Left kidney (tissue), 1 donor: ENCODE measurements at regions not wholly inside any gene's neighbourhood (a gene's known extent, or its start where the extent isn't known, plus 50 kb on each side); places are given as distances from the start of the nearest gene placed in this dataset.
"Not testable (repeated sequence)": the region's sequence is repeated elsewhere in the genome, so short reads cannot be mapped to it uniquely, and the experiment has no call there.

ENCODE experiments used
- DNase-seq: peaks from one replicate; pipeline ENCODE4 v3.0.0-alpha.2; 2013

- no peak for DNase-seq
These were observed 82.0 kb upstream of the PCAT7 start for GRCh38 chr9:94472806-94473360.

DNA sequence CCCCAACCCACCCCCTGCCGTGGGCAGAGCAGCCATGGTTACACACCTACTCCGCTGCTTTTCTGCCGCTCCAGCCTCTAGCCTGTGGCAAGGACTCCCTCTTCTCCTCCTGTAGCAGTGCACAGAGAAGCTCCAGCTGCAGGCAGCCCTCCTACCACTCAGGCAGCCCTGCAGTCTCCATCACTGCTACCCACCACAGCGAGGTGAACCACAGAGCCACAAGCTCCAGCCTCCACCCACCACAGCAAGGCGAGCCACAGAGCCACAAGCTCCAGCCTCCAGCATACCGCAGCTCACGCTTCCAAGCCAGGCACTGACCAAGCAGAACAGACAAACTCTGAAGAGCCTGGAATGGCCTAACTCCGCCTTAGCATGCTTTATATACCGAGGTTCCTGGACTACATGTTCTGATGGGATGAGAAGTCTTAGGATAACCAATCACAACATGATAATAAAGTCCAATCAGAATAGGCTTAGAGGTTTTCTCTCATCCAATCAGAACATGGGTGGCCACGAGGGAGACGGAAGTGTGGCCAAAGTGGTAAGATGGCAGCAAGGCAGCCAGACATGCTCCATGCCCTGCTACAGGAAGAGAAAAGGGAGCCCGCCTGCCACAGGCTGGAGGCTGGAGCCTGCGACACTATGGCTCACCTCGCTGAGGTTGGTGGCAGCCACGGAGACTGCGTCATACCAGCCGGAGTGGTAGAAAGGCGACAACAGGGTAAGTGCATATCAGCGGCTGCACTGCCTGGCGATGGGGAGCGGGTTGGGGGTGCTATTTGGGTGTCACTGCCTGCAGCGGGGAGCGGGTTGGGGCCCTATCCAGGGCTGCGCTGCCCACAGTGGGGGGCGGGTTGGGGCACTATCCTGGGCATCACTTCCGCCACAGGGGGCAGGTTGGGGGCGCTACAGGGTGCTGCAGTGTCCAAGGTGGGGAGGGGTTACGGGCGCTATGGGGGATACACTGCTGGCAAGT, 75.8 kb upstream of the PCAT7 start:
- DNase-seq: no peak

- no peak for DNase-seq
These were observed 75.1 kb upstream of the PCAT7 start for GRCh38 chr9:94479757-94480156.

- DNase-seq: no peak
These were observed 74.7 kb upstream of the PCAT7 start for GRCh38 chr9:94480205-94480604.

GRCh38 chr9:94482110-94482509, 72.8 kb upstream of the PCAT7 start:
- no peak for DNase-seq

DNA sequence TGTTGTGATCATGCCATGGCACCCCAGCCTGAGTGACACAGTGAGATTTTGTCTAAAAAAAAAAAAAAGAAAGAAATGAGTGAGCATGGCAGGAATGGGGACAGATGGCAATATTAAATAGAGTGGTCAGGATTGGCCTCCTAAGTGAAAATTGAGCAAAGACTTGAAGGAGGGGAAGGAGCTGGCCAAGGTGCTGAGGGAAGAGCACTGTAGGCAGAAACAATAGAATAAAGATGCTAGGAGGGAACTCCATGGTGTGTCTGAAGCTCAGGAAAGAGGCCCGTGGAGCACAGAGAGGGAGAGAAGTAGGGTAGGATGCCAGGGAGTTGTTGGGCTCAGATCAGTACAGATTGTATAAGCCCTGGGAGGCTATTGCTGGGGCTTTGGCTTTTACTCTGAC, 64.4 kb upstream of the PCAT7 start:
- peak; percentile 14 for DNase-seq

DNA sequence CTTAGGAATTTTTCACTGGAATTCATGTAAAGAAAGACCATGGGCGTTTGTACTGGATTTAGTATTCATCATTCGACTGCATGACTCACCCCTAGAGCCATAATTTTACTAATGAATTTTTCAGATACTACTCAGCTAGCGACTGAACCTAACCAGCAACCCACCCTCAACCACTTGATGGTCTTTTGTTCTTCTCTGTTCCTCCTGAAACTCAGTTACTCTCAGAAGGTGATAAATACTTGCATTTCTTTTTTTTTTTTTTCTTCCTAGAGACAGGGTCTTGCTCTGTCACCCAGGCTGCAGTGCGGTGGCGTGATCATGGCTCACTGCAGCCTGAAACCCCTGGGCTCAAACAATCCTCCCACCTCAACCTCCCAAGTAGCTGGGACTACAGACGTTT, 62.8 kb upstream of the PCAT7 start:
- not testable (repeated sequence) for DNase-seq

DNA sequence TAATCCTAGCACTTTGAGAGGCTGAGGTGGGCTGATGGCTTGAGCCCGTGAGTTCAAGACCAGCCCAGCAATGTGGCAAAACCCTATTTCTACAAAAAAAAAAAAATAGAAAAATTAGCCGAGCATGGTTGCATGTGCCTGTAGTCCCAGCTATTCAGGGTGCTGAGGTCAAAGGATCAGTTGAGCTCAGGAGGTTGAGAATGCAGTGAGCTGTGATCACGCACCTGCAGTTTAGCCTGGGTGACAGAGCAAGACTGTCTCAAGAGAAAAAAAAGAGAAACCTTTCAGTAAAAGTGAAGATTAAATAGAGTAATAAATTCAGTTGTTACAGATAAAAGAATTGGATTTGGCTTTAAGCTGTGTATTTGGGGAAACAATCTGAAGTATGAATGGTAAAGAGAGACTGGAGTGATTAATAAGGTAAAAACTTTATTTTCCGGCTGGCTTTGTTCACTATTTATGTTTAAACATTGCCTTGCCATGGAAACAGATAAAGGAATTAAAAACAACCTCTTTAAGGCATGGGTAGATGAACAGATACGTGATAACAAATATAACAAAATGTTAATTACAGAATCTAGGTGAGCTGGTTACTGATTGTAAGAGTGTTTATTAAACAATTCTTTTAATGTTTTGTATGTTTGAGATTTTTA, 56.0 kb upstream of the PCAT7 start:
- DNase-seq: peak; percentile 6

- DNase-seq: no peak
These were observed 50.5 kb upstream of the PCAT7 start for GRCh38 chr9:94504358-94504757.
